ENCODE measurements at regions not wholly inside any gene's neighbourhood (a gene's known extent, or its start where the extent isn't known, plus 50 kb on each side); places are given as distances from the start of the nearest gene placed in this dataset.

DNA sequence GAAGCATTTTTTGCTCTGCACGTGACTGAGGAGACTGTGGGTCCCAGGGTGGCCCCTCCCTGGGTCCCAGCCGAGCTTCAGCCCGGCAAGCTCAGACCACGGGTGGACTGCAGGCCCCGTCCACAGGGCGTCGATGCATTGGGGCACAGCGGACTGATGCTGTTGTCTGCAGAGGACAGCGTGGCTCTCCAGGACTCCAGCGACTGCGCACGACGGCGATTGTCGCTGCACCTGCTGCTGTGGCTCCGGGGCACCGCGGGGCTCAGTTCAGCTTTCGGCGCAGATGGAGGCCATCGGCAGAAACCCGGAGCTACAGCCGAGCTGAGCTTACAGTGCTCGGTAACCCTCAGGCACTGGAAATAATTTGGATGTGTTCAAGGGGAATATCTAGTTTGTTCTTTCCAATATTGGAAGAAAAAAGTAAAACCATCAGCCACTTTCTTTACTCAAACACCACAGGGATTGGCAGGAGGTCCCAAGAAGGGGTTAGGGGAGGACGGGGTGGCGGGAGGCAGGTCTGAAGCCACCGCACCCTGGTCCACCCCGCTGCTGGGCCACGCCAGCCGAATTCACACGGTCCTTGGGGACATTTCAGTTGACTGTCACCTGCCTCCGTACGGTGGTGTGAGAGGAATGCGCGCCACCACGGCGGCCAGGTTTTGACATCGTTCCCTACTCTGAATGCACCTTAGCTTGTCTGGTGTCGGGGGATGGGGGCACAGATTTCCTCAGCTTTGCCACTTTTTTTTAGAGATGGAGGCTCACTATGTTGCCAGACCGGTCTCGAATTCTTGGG, 88.7 kb upstream of the RPH3AL start:
- TF ChIP-seq EZH2phosphoT487 (IDR thresholded peaks at IDR 0.05; ENCODE audit: borderline replicate concordance, low read length), result no peak
- TF ChIP-seq, protein P1, sequence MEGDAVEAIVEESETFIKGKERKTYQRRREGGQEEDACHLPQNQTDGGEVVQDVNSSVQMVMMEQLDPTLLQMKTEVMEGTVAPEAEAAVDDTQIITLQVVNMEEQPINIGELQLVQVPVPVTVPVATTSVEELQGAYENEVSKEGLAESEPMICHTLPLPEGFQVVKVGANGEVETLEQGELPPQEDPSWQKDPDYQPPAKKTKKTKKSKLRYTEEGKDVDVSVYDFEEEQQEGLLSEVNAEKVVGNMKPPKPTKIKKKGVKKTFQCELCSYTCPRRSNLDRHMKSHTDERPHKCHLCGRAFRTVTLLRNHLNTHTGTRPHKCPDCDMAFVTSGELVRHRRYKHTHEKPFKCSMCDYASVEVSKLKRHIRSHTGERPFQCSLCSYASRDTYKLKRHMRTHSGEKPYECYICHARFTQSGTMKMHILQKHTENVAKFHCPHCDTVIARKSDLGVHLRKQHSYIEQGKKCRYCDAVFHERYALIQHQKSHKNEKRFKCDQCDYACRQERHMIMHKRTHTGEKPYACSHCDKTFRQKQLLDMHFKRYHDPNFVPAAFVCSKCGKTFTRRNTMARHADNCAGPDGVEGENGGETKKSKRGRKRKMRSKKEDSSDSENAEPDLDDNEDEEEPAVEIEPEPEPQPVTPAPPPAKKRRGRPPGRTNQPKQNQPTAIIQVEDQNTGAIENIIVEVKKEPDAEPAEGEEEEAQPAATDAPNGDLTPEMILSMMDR (IDR thresholded peaks at IDR 0.05; ENCODE audit: low read depth, low read length, poor library complexity, severe bottlenecking), result no peak
